NOMO-1 treated with DMSO at 0.1 percent for 48 hours (cell line): ENCODE measurements at regions not wholly inside any gene's neighbourhood (a gene's known extent, or its start where the extent isn't known, plus 50 kb on each side); places are given as distances from the start of the nearest gene placed in this dataset.
"Not testable (repeated sequence)": the region's sequence is repeated elsewhere in the genome, so short reads cannot be mapped to it uniquely, and the experiment has no call there.

Source experiments
- DNase-seq: peaks from one replicate; lab custom pipeline; 2025; ENCODE audit not compliant: unreplicated experiment; lab: John Stamatoyannopoulos, UW

DNA sequence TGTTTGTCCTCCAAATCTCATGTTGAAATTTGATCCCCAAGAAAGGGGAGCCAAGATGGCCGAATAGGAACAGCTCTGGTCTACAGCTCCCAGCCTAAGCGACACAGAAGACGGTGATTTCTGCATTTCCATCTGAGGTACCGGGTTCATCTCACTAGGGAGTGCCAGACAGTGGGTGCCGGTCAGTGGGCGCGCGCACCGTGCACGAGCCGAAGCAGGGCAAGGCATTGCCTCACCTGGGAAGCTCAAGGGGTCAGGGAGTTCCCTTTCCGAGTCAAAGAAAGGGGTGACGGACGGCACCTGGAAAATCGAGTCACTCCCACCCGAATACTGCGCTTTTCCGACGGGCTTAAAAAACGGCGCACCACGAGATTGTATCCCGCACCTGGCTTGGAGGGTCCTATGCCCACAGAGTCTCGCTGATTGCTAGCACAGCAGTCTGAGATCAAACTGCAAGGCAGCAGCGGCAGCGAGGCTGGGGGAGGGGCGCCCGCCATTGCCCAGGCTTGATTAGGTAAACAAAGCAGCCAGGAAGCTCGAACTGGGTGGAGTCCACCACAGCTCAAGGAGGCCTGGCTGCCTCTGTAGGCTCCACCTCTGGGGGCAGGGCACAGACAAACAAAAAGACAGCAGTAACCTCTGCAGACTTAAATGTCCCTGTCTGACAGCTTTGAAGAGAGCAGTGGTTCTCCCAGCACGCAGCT is 493.6 kb downstream of the KLF12 start:
- DNase-seq, result not testable (repeated sequence)

DNA sequence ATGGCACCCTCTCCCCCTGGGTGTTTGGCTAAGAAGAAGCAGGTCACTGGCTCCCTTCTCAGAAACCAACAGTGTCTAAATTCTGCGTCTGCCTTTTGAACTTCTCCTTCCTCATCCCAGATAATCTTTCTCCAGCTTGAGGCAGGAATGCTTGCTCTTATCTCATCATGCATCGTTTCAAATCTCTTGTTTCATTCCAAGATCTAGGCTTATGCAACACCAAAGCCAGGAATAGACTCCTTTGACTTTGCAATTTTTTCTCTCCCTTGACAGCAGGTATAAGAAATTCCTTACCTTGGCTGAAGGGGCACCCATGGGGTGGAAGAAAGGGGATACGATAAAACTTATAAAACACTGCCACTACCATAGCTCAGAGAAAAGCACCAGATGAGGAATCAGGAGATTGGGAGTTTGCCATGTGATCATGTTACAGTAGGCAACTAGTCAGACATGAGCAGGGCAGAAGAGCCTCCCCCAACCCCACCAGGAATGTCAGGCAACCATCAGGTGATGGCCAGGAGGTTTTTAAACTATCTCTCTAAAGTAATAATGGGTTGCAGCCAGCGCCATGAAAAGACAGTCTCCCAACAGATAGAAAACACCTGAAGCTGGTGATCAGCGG is 498.9 kb downstream of the KLF12 start:
- no peak for DNase-seq

DNA sequence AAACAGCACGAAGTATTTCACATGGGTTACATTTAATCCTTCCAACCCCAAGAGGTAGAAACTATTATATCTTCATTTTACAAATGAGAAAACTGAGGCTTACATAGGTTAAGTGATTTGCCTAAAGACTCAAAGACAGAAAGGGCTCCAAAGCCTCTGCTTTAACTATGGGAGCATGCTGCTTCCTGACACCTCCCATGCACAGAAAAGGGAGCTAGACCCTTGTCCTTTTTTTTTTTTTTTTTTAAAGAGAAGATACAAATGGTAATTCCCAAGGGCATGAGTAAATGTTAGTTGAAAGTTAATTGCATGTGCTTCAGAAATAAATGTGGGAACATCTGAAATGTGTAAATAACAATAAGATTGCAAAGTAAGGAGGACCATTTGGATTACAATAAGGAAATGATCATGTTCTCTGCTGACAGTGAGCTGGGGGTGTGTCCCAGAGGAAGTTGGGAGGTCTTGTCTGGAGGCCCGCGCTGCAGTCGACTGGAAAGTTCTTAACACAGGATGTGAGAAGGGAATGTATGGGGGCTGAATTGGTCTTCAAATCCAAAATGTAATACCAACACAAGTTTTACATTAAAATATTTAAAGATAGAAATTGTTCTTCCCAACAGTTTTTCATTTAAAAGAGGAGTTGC is 500.3 kb downstream of the KLF12 start:
- DNase-seq, result no peak

DNA sequence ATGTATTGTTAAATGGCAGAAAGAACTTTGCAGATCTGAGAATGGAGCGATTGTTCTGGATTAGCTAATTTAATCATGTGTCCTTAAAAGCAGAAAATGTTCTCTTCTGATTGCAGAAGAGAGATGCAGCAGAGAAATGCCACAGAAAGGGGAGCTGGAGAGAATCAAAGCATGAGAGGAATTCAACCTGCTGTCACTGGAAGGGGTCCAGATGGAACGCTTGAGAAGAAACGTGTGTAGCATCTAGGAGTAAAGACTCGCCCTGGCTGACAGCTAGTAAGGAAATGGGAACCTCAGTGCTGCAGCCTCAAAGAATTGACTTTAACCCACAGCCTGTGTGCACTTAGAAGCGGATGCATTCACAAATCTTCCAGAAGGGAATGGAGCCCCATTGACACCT is 502.8 kb downstream of the KLF12 start:
- DNase-seq, result no peak

DNA sequence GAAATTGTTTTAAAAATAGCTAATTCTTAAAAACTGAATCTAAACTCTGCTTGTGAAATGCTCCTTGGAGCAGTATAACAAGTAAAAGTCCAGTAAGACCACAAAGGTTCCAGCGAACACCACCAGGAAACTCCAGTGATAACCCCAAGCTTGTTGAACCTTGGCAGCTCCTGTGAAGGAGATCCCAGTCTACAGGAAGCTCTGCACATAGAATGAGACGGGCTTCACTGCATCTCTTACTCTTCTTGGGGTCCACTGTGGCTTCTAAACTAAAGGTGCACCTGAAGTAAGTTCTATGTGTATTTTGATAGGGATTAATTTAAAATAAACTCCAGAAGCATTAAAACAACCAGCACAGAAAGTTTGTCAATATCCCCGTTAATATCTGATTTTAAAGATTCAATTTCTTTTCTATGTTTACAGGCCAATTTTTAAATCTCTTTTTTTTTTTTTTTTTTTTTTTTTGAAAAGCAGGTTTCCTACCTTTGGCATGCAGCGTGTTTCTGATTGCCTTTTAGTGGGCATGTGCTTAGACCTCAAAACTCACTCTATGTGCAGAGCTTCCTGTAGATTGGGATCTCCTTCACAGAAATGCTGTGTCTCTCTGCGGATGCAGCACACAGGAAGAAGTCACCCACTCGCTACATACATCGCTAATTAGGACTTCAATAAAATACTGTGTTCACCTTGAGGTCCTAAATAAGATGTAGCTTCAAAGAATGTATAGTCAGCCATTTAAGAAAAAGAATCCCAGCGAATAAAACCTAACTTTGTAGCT is 508.5 kb downstream of the KLF12 start:
- DNase-seq, result no peak

DNA sequence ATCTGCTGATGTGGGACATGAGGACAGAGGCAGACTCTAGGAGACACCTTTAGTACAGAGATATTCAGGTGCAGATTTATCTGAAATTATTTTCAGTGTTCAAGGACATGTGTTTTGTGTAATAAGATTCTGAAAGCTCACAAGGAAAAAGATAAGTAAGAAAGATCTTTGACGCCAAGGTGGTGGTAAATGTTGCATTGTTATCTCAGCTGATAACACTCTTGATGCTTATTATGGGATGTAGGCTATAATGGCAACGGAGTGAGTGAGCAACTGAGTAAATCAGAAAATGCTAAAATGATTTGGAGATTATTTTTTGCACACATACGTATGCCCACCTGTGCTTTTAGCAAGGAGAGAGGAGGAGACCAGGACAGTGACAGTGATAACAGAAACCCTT is 510.9 kb downstream of the KLF12 start:
- DNase-seq, result no peak

DNA sequence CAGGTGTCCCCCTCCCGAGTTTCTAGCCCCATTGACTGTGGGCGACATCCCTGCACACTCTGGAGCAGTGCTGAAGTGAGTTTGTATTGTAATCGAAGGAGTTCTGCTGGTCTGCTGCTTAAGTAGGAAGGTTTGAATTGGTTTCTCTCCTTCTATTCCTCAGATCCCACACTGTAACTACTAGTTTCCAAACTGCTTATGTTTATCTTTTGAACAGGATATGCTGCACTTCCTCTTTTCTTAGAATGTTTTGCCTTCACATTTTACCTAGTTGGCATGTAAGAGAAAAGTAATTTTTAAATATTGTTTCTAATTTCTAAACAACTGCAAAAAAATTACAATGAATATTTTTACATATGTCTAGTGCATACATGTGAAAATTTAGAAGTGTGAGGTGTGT is 511.8 kb downstream of the KLF12 start:
- no peak for DNase-seq

DNA sequence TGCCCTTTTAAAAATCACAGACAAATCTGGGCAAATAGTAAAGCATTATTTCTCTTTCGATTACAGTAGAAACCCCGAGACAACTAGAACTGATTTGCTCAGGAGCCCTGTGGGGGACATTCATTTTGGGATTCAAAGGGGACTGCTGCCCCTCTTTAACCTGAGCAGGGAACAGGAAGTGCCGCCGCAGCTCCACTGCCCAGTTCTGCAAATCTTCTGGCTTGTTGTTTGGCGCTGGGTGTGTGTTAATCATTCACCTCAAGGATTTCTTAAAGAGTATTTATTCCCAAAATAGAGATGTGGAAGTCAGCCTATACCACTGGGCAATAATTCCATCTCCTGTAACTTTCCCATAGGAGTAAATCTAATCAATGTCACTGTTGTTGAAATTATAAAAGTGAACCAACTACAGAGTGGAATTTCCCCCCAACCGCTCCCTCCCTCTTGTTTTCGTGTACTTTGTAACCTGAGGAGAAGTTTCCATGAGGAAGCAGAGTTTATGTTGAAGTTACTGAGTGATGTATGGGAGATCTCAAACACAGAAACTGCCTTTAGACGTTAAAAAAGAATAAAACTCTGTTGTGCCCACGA is 515.8 kb downstream of the KLF12 start:
- DNase-seq, result no peak

DNA sequence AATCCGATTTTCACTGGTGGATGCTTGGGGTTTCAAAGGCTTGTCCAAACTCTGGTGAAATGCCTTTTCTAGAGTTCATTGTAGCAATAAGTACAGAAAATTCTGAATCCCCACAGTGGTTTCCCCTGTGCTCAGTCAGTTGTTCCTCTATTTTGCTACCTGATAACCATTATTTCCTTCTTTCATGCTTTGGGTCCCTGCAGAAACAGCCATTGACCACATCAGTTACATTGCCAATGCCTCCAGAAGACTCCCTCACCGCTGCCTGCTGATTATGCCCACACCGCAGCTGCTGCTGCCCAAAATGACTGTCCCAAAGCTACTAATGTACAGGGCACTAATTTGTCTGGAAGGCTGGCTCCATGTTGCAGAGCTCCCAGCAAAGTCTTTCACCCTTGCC is 517.3 kb downstream of the KLF12 start:
- DNase-seq, result no peak

DNA sequence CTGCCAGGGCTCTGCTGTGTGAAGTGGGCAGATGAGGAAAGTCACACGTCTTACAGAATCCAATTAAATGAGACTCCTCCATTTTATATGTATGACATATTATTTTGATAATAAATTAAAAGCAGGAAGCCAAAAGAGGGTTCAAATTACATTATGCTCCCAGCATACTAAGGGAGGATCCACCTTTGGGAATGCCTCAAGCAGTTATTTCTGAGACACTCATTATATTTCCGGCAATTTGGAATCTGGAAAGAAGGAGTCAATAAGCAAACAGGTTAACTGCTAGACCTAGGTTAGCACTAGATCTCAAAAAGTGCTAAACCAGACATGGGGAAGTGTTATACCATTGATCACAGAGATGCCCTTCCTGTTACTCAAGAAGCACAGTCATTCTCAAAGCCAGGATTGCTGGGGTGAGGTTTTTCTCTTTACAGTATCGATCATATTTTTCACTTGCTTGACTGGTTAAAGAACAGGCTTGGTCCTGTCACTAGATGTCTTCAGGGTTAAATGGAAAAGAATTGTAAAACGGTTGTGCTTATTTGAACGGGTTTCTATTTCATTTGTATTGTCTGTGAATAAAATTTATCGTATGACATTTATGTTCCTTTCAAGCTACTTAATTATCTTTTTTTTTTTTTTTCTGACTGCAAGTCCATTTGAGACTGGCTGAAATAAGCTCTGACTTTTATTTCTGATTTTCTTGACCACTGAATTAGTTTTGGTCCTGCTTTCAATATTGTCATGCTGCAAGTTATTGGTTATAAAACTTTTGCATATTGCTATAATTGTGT is 523.2 kb downstream of the KLF12 start:
- no peak for DNase-seq

DNA sequence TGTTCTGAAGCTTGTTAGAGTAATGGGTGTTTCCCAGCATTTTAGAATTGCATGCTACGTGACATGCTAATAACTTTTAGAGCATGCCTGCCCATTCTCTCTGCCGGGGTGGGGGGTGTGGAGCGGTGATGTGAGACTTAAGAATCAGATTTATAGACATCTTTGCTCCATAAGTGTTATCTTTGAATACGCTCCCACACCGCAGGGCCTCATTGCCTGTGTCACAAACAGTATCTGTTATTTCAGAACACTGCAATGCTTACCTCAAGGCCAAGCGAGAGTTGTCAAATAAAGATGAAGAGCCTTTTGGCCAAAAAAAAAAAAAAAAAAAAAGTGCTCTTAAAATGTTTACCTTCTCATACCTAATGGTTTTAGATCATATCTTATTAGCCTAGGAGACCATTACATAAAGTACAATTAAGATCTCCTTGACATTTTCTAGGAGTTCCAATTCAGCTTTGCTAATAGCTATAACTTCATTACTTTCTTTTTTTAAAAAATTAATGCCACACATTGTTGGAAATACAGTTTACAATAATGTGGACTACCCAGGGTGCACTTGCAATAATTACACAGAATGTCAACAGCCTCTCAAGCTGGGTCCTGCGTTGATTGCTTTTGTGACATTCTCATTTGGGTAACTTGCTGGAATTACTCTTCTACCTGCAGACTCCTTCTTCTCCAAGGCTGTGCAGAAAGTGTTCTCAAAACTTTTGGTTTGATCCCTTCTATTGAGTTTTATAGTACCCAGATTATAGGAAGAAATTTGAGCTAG is 525.3 kb downstream of the KLF12 start:
- no peak for DNase-seq

DNA sequence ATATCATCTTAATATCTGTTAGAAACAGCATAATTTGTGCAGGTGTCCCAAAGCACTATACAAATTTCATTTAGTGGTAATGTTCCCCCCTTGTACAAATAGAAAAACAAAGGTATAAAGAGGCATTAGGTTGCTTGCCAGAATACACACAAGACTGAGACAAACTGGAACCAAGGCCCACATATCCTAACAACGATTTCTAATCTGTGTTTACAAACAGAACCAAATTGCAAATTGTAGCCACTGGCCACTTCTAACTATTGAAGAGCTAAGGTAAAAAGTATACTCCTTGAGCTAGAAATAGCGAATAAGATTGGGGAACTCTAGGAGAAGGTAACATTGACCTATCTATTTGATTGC is 526.1 kb downstream of the KLF12 start:
- no peak for DNase-seq

DNA sequence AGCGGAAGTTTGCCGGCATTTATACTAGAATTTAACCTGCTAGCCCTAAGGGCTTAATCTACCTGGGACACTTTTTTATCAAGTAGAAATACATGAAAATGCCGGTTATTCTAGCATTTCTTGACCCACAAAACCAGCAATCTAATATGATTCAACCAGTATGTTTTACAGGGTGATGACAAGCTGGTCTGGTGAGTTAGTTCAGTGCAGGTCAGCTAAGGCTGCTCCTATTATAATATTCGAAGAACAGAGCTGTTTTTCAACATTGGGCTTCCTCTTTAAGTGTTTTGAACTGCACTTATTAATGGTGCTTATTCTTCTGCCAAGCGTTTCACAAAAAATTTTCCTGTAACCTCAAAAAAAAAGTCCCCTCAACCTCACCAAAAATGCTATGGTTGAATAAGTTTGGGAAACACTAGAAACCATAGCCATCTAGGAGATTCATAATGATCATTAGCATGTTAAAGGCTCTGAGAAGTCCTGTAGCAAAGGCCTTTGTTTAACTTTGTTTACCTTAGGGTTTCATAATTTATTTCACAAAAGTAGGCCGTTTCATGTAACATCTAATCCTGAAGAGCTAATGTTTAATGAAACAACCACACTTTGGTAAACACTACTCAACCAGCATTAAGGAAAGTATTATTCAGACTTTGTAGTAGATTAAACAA is 526.6 kb downstream of the KLF12 start:
- DNase-seq, result no peak

DNA sequence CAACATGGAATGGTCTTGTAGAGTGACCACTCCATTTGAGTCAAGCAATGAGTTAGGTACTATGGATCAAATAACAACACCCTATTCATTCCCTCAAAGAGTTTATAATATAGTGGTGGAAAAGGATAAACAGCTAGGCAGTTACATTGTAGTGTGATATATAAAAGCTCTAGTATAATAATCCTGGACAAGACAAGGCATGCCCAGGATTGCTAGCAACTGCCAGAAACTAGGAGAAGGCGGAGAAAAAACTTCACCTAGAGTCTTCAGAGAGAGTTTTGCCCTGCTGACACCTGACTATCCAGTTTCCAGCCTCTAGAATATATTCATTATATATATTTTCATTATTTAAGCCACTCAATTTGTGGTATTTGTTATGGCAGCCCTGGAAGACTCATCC is 530.6 kb downstream of the KLF12 start:
- no peak for DNase-seq

DNA sequence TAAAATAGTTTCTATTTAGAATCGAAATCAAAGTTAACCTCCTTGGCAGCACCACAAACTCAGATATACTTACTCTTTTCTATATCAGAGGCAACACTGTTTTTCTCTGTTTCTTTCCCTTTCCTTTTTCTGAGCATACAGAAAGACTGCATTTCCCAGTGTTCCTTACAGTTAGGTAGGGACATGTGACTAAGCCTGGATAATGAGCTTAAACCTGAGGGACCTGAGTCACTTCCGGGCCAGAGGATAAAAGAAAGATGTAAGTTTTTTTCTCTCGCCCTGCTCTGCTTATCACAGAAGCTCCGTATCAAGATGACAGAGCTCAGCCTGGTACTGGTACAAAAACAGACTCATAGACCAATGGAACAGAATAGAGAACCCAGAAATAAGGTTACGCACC is 531.9 kb downstream of the KLF12 start:
- no peak for DNase-seq

DNA sequence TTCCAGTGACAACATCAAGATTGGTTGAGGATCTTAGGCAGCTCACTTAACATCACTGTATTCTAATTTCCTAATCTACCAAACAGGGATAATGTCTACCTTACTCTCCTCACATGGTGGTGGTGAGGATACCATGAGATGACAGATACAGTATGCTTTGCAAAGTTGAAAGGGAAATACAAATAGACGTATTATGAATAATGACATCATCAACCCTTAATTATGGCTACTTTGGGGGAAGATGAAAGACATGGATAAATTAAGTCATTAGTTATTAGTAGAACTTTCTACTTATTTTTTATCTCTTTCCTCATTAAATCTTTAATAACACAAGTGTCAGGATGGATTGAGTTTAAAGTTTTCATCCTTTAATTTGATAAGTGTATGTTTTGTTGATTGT is 532.5 kb downstream of the KLF12 start:
- DNase-seq, result no peak

DNA sequence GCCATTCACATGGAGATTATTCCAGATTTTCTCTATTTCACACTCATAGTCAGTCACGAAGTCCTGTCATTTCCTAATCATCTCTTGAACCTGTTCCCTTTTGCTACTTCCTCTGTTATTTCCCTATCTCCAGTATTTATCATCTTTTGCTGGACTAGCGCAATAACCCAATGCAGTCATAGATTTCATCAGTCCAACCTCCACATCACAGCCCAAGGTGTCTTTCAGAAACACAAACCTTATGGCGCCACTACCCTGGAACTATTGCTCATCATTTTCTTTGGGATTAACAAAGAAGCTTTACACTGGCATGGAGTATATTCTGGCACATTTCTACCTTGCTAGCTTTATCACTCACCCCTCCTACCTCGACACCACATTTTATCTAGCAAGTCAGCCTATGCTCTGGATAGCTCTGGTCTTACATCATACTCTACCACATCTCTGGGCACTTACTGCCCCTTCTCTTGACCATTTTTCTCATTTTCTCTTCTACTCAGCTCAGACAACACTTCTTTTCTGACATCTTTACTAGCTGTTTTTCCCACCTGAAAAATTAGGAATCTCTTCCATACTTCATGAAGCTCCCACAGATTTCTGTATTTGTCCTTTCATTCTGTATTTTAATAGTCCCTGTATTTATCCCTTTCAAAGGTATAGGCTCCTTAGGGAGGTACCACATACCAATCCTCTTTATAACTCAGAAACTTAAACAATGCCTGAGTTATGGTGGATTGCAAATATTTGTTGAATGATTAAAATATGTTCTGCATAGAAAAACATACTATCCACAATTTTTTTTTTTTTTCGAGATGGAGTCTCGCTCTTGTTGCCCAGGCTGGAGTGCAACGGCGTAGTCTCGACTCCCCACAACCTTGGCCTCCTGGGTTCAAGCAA is 534.7 kb downstream of the KLF12 start:
- no peak for DNase-seq

DNA sequence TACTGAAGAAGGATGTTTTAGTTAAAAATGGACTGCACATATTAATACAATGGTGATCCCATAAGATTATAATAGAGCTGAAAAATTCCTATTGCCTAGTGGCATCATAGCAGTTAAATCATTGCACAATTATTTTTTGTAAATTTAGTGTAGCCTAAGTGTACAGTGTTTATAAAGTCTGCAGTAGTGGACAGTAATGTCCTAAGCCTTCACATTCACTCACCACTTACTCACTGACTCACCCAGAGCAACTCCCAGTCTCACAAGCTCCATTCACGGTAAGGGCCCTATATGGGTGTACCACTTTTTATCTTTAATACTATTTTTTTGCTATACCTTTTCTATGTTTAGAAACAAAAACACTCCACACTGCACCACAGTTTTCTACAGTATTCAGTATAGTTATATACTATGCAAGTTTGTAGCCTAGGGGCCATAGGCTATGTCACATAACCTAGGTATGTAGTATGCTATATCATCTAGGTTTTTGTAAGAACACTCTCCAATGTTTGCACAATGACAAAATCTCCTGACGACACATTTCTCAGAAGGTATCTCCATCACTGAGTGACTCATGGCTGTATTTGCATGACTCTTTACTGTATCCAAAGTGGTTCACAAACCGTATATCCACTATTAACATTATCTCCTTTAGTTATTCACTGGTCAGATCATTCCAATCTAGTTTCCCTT is 536.0 kb downstream of the KLF12 start:
- DNase-seq, result no peak
